ENCODE measurements at regions not wholly inside any gene's neighbourhood (a gene's known extent, or its start where the extent isn't known, plus 50 kb on each side); places are given as distances from the start of the nearest gene placed in this dataset.

DNA sequence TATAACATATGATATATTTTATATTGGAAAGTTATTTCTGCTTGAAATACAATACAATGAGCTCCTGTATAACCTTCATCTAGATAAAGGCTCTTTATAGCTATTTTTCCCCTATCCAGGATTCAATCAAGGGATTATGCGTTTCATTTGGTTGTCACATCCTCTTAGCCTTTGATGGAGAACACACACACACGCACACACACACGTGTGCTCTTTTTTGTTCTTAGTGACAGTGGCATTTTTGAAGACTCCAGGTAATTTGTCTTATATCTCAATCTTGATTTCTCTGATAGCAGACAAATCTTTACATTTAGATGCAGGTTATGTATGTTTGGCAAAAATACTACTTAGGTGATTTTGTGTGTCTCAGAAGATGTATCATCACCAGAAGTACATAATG is 144.2 kb upstream of the CEP126 start:
- POLR2A ChIA-PET (ENCODE audit: partially characterized antibody): no interaction called here
- no peak for FAIRE-seq
- Histone ChIP-seq H3K14ac (ENCODE audit: insufficient read length) (no peak overlapping the region), H3K56ac (replicated peaks; ENCODE audit: insufficient read length, low read depth, low read length) (no peak overlapping the region), H3K9me3 (ENCODE audit: insufficient read depth in 2 of 2, low read depth in 1 of 2, low read length in 1 of 2) (0 out of 4 replicates have a peak, but pooled peaks cover 0 to 5% of the 10 kb centered on the region in 2 experiments), H4K91ac (replicated peaks; ENCODE audit: insufficient read length, low read length) (no peak overlapping the region), H3K79me2 (ENCODE audit: control insufficient read depth in 1 of 2, insufficient read depth in 2 of 2, low read length in 2 of 2) (no peaks in the 10 kb centered on the region), H3K9ac (replicated peaks in 1 of 4; ENCODE audit: extremely low read depth in 1 of 4, low read depth in 3 of 4, low read length in 3 of 4) (no peak overlapping the region), H3K79me1 (ENCODE audit: low read depth, low read length) (no peaks in the 10 kb centered on the region), H3K36me3 (ENCODE audit: control insufficient read depth in 2 of 4, insufficient read depth in 4 of 4, low read length in 3 of 4) (no peaks in the 10 kb centered on the region), H3K18ac (ENCODE audit: extremely low read depth, low read length) (no peak overlapping the region), H3K4me3 (ENCODE audit: extremely low read depth in 1 of 4, insufficient read depth in 2 of 4, low read depth in 3 of 4, low read length in 4 of 4) (no peak overlapping the region), H2BK120ac (replicated peaks; ENCODE audit: low read depth, low read length) (no peak overlapping the region), H3K4ac (replicated peaks; ENCODE audit: insufficient read length, low read depth, low read length) (no peak overlapping the region), H2AK5ac (ENCODE audit: low read depth, low read length) (no peak overlapping the region), H2BK15ac (ENCODE audit: low read length) (no peak overlapping the region), H3K27ac (ENCODE audit: low read depth, low read length) (no peak overlapping the region), H4K8ac (ENCODE audit: extremely low read depth, insufficient read depth, low read length) (no peak overlapping the region), H3K23me2 (ENCODE audit: low read depth, low read length) (no peaks in the 10 kb centered on the region), H2BK12ac (ENCODE audit: low read depth, low read length) (no peak overlapping the region), H3K4me1 (replicated peaks in 1 of 4; ENCODE audit: control insufficient read depth in 3 of 4, insufficient read depth in 4 of 4, low read length in 3 of 4) (no peaks in the 10 kb centered on the region), H4K5ac (ENCODE audit: insufficient read length, low read depth, low read length) (no peak overlapping the region), H3K23ac (ENCODE audit: insufficient read length) (no peak overlapping the region), H3K4me2 (ENCODE audit: insufficient read depth in 1 of 2, low read depth in 2 of 2, low read length in 2 of 2) (no peak overlapping the region), H2AFZ (ENCODE audit: low read length) (no peak overlapping the region), H4K20me1 (replicated peaks in 1 of 2; ENCODE audit: control insufficient read depth in 1 of 2, insufficient read depth in 2 of 2, low read length in 2 of 2) (no peaks in the 10 kb centered on the region), H2BK5ac (ENCODE audit: low read depth, low read length) (no peak overlapping the region), H3K27me3 (replicated peaks in 1 of 4; ENCODE audit: control insufficient read depth in 3 of 4, extremely low read depth in 1 of 4, insufficient read depth in 3 of 4, low read length in 3 of 4) (no peaks in the 10 kb centered on the region), H2BK20ac (ENCODE audit: low read length) (no peak overlapping the region)
- WGBS, 2 experiments (ENCODE audit: extremely low coverage in 1 of 2, insufficient coverage in 1 of 2, insufficient read length in 1 of 2, insufficient replicate concordance in 2 of 2, low coverage in 1 of 2, low lambda C conversion rate in 2 of 2, missing lambda C conversion rate in 1 of 2): 100% methylated on average over 3 of the region's 3 CpGs; no CpG with 5 or more reads in 1 of the 2 experiments
- DNase-seq (ENCODE audit: low read depth in 1 of 2, low spot score in 2 of 2): no peak
- CTCF ChIA-PET (ENCODE audit: partially characterized antibody): interaction anchor here (1.4 kb wide), 1 partner anchor 63 kb away, joined by 3 read pairs; no protein-coding TSS in a partner anchor
- TF ChIP-seq BCL11A (IDR thresholded peaks at IDR 0.05; ENCODE audit: low read depth in 2 of 2, low read length in 2 of 2) (no peak), POLR2AphosphoS5 (IDR thresholded peaks at IDR 0.05; ENCODE audit: low read depth, low read length) (no peak), POLR2A (IDR thresholded peaks at IDR 0.05; ENCODE audit: control extremely low read depth in 1 of 2, low read depth in 2 of 2, low read length in 2 of 2) (no peak), ASH2L (IDR thresholded peaks at IDR 0.05; ENCODE audit: low read length) (no peak), RXRA (IDR thresholded peaks at IDR 0.05; ENCODE audit: insufficient read depth, low read depth, low read length) (no peak), CBX5 (IDR thresholded peaks at IDR 0.05; ENCODE audit: low read depth, low read length) (no peak), SUZ12 (IDR thresholded peaks at IDR 0.05; ENCODE audit: low read length) (no peak), SIRT6 (IDR thresholded peaks at IDR 0.05; ENCODE audit: low read length) (no peak), BACH1 (IDR thresholded peaks at IDR 0.05; ENCODE audit: low read length) (no peak), RBBP5 (IDR thresholded peaks at IDR 0.05; ENCODE audit: borderline replicate concordance, low read depth, low read length) (no peak), SP4 (IDR thresholded peaks at IDR 0.05; ENCODE audit: low read length) (no peak), EP300 (IDR thresholded peaks at IDR 0.05; ENCODE audit: borderline replicate concordance in 1 of 2, low read depth in 2 of 2, low read length in 2 of 2) (no peak), GABPA (IDR thresholded peaks at IDR 0.05; ENCODE audit: borderline replicate concordance, insufficient read depth, low read length) (no peak), BRCA1 (IDR thresholded peaks at IDR 0.05; ENCODE audit: low read depth, low read length) (no peak)
